GM23248 (cell line): ENCODE measurements at regions not wholly inside any gene's neighbourhood (a gene's known extent, or its start where the extent isn't known, plus 50 kb on each side); places are given as distances from the start of the nearest gene placed in this dataset.

Experiments
- EZH2 ChIP-seq: fragments of 200-600 bp; sonication (generic); IDR thresholded peaks from 2 replicates; pipeline ENCODE4 v1.6.1; 2018; ENCODE audit warnings: antibody characterized with exemption, mild to moderate bottlenecking; ENCODE audit not compliant: insufficient read depth, poor library complexity, severe bottlenecking
- EZH2phosphoT487 ChIP-seq: fragments of 200-600 bp; sonication (generic); IDR thresholded peaks from 2 replicates; pipeline ENCODE4 v1.6.1; 2018; ENCODE audit warnings: antibody characterized with exemption, moderate library complexity, mild to moderate bottlenecking, low read depth; ENCODE audit not compliant: insufficient read depth

GRCh38 chr13:100753376-100753775, 78.8 kb upstream of the TMTC4 start:
- no peak for TF ChIP-seq EZH2phosphoT487
- TF ChIP-seq EZH2: no peak
